CD4-positive, alpha-beta T cell treated with Interleukin-4 for 1 hour (primary cell): ENCODE measurements at regions not wholly inside any gene's neighbourhood (a gene's known extent, or its start where the extent isn't known, plus 50 kb on each side); places are given as distances from the start of the nearest gene placed in this dataset.
"Not testable (repeated sequence)": the region's sequence is repeated elsewhere in the genome, so short reads cannot be mapped to it uniquely, and the experiment has no call there.

Source experiments
- DNase-seq, 2 donors: peaks; one replicate each; pipeline ENCODE4 v3.0.0-alpha.2; 2020 to 2022

- DNase-seq, result no peak
These were observed 147.7 kb downstream of the COG6 start for GRCh38 chr13:39803156-39803555.

- DNase-seq, result no peak
These were observed 148.4 kb downstream of the COG6 start for GRCh38 chr13:39803851-39804250.

- DNase-seq, result no peak
These were observed 149.1 kb downstream of the COG6 start for GRCh38 chr13:39804332-39805210.

GRCh38 chr13:39809466-39809865, 154.0 kb downstream of the COG6 start:
- no peak for DNase-seq

- DNase-seq, result no peak
These were observed 154.8 kb downstream of the COG6 start for GRCh38 chr13:39810091-39810877.

GRCh38 chr13:39811051-39811450, 155.6 kb downstream of the COG6 start:
- DNase-seq, result no peak

GRCh38 chr13:39811696-39812095, 156.2 kb downstream of the COG6 start:
- DNase-seq, result no peak

GRCh38 chr13:39815345-39816111, 160.1 kb downstream of the COG6 start:
- no peak for DNase-seq

GRCh38 chr13:39816936-39817335, 161.5 kb downstream of the COG6 start:
- no peak for DNase-seq

GRCh38 chr13:39818953-39819352, 163.5 kb downstream of the COG6 start:
- DNase-seq, result no peak

- no peak for DNase-seq
These were observed 165.1 kb downstream of the COG6 start for GRCh38 chr13:39820606-39821005.

GRCh38 chr13:39821977-39822376, 166.5 kb downstream of the COG6 start:
- no peak for DNase-seq

GRCh38 chr13:39822437-39822836, 167.0 kb downstream of the COG6 start:
- DNase-seq, result no peak

- DNase-seq, result peak in 1 of 2 donors; percentile 3
These were observed 167.7 kb downstream of the COG6 start for GRCh38 chr13:39823063-39823713.

- DNase-seq, result no peak
These were observed 170.4 kb downstream of the COG6 start for GRCh38 chr13:39825886-39826285.

- DNase-seq, result no peak
These were observed 179.8 kb downstream of the COG6 start for GRCh38 chr13:39835253-39835652.

GRCh38 chr13:39836038-39836437, 180.6 kb downstream of the COG6 start:
- DNase-seq, result no peak

- not testable (repeated sequence) for DNase-seq
These were observed 182.4 kb downstream of the COG6 start for GRCh38 chr13:39837866-39838265.

- no peak for DNase-seq
These were observed 184.7 kb downstream of the COG6 start for GRCh38 chr13:39840201-39840600.

GRCh38 chr13:39847336-39847735, 191.9 kb downstream of the COG6 start:
- DNase-seq, result no peak

GRCh38 chr13:39855236-39855635, 199.8 kb downstream of the COG6 start:
- DNase-seq, result no peak

GRCh38 chr13:39856714-39857113, 201.3 kb downstream of the COG6 start:
- no peak for DNase-seq

- no peak for DNase-seq
These were observed 203.3 kb downstream of the COG6 start for GRCh38 chr13:39858794-39859193.
